ENCODE measurements at regions not wholly inside any gene's neighbourhood (a gene's known extent, or its start where the extent isn't known, plus 50 kb on each side); places are given as distances from the start of the nearest gene placed in this dataset.
"Not testable (repeated sequence)": the region's sequence is repeated elsewhere in the genome, so short reads cannot be mapped to it uniquely, and the experiment has no call there.

DNA sequence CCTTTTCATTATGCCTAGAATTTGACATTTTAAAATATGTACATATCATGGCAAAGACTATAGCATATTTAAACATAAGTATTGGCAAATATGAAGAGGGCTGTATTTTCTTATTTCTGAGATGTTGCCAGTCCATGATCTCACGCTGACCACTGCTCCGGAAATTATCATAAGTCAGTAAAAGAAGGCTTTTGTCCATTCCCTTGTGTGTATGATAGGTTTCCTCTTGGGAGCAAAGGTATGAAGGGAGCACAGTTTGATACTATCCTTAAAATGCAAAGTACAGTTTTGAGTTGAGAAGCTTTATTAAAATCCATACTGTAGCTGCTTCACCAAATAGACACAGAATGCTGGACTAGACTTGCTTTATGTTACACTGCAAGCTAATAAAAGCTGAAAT is 52.6 kb upstream of the AGA start:
- WGBS, 2 donors: 82 to 86% methylated on average over 2 of the region's 2 CpGs
- no peak for ATAC-seq (ENCODE audit: insufficient read depth, low FRiP score)

GRCh38 chr4:177495626-177496025 is 53.4 kb upstream of the AGA start:
- not testable (repeated sequence) for DNase-seq; H3K9ac ChIP-seq (ENCODE audit: insufficient read depth in 1 of 2, low read length in 2 of 2); H3K27me3 ChIP-seq (ENCODE audit: control insufficient read depth in 3 of 3, insufficient read depth in 3 of 3, low read length in 2 of 3); ATAC-seq (ENCODE audit: insufficient read depth, low FRiP score); H3K9me3 ChIP-seq (ENCODE audit: control insufficient read depth in 4 of 4, insufficient read depth in 3 of 4, low read length in 3 of 4); H3K4me1 ChIP-seq (ENCODE audit: control insufficient read depth in 5 of 5, insufficient read depth in 5 of 5, low read length in 5 of 5); H3K36me3 ChIP-seq (ENCODE audit: control insufficient read depth in 4 of 4, insufficient read depth in 4 of 4, low read length in 4 of 4); H3K27ac ChIP-seq (ENCODE audit: low read depth in 1 of 2, low read length in 1 of 2); H3K4me3 ChIP-seq
- 96 to 97% methylated on average over 21 to 27 of the region's 27 CpGs for WGBS, 2 donors

More for the DNA sequence above, 52.6 kb upstream of the AGA start:
- Histone ChIP-seq H3K27me3 (ENCODE audit: control insufficient read depth in 3 of 3, insufficient read depth in 3 of 3, low read length in 2 of 3) (no peaks in the 10 kb centered on the region), H3K4me3 (no peak overlapping the region), H3K9ac (ENCODE audit: insufficient read depth in 1 of 2, low read length in 2 of 2) (no peak overlapping the region), H3K9me3 (ENCODE audit: control insufficient read depth in 4 of 4, insufficient read depth in 3 of 4, low read length in 3 of 4) (peaks cover 0 to 3% (median 0%) of the 10 kb centered on the region in 4 donors), H3K36me3 (ENCODE audit: control insufficient read depth in 4 of 4, insufficient read depth in 4 of 4, low read length in 4 of 4) (no peaks in the 10 kb centered on the region), H3K27ac (ENCODE audit: low read depth in 1 of 2, low read length in 1 of 2) (no peak overlapping the region), H3K4me1 (ENCODE audit: control insufficient read depth in 5 of 5, insufficient read depth in 5 of 5, low read length in 5 of 5) (no peaks in the 10 kb centered on the region)
- no peak for DNase-seq
- no peak for TF ChIP-seq CTCF (IDR thresholded peaks at IDR 0.05; ENCODE audit: control extremely low read depth, extremely low read depth)

- H3K9me3 ChIP-seq (ENCODE audit: control insufficient read depth in 4 of 4, insufficient read depth in 3 of 4, low read length in 3 of 4): peaks cover 0 to 6% (median 0%) of the 10 kb centered on the region in 4 donors
- WGBS, 2 donors: 94 to 96% methylated on average over 14 of the region's 14 CpGs
Measured at GRCh38 chr4:177499537-177499936, 57.3 kb upstream of the AGA start.

GRCh38 chr4:177505171-177505615 is 63.0 kb upstream of the AGA start:
- WGBS, 2 donors: 96 to 98% methylated on average over 9 of the region's 9 CpGs
- no peak for DNase-seq
- Histone ChIP-seq H3K27ac (ENCODE audit: low read depth in 1 of 2, low read length in 1 of 2) (no peak overlapping the region), H3K4me3 (no peak overlapping the region), H3K27me3 (ENCODE audit: control insufficient read depth in 3 of 3, insufficient read depth in 3 of 3, low read length in 2 of 3) (no peaks in the 10 kb centered on the region), H3K36me3 (ENCODE audit: control insufficient read depth in 4 of 4, insufficient read depth in 4 of 4, low read length in 4 of 4) (no peaks in the 10 kb centered on the region), H3K4me1 (ENCODE audit: control insufficient read depth in 5 of 5, insufficient read depth in 5 of 5, low read length in 5 of 5) (no peaks in the 10 kb centered on the region), H3K9ac (ENCODE audit: insufficient read depth in 1 of 2, low read length in 2 of 2) (no peak overlapping the region), H3K9me3 (ENCODE audit: control insufficient read depth in 4 of 4, insufficient read depth in 3 of 4, low read length in 3 of 4) (peaks cover 0 to under 1% (median 0%) of the 10 kb centered on the region in 4 donors)
- no peak for ATAC-seq (ENCODE audit: insufficient read depth, low FRiP score)
- no peak for TF ChIP-seq CTCF (IDR thresholded peaks at IDR 0.05; ENCODE audit: control extremely low read depth, extremely low read depth)

More at GRCh38 chr4:177499537-177499936, 57.3 kb upstream of the AGA start:
- no peak overlapping the region for H3K4me3 ChIP-seq
- H3K36me3 ChIP-seq (ENCODE audit: control insufficient read depth in 4 of 4, insufficient read depth in 4 of 4, low read length in 4 of 4): no peaks in the 10 kb centered on the region
- TF ChIP-seq CTCF (IDR thresholded peaks at IDR 0.05; ENCODE audit: control extremely low read depth, extremely low read depth): no peak
- no peak overlapping the region for H3K9ac ChIP-seq (ENCODE audit: insufficient read depth in 1 of 2, low read length in 2 of 2)
- H3K27ac ChIP-seq (ENCODE audit: low read depth in 1 of 2, low read length in 1 of 2): no peak overlapping the region
- ATAC-seq (ENCODE audit: insufficient read depth, low FRiP score): no peak
- H3K27me3 ChIP-seq (ENCODE audit: control insufficient read depth in 3 of 3, insufficient read depth in 3 of 3, low read length in 2 of 3): no peaks in the 10 kb centered on the region
- no peaks in the 10 kb centered on the region for H3K4me1 ChIP-seq (ENCODE audit: control insufficient read depth in 5 of 5, insufficient read depth in 5 of 5, low read length in 5 of 5)
- DNase-seq: no peak
